ENCODE measurements at regions not wholly inside any gene's neighbourhood (a gene's known extent, or its start where the extent isn't known, plus 50 kb on each side); places are given as distances from the start of the nearest gene placed in this dataset.

- DNase-seq: no peak
Measured at GRCh38 chr4:153034681-153035080, 98.6 kb downstream of the FHDC1 start.

GRCh38 chr4:153036931-153037482 lies 100.9 kb downstream of the FHDC1 start:
- no peak for DNase-seq

- DNase-seq: no peak
Measured at GRCh38 chr4:153038623-153039311, 102.6 kb downstream of the FHDC1 start.

GRCh38 chr4:153039542-153040185 lies 103.5 kb downstream of the FHDC1 start:
- no peak for DNase-seq

- no peak for DNase-seq
Measured at GRCh38 chr4:153040677-153041076, 104.6 kb downstream of the FHDC1 start.

- DNase-seq: no peak
Measured at GRCh38 chr4:153044036-153044435, 107.9 kb downstream of the FHDC1 start.

- DNase-seq: no peak
Measured at GRCh38 chr4:153045111-153045982, 109.2 kb downstream of the FHDC1 start.

- no peak for DNase-seq
Measured at GRCh38 chr4:153058671-153059060, 122.5 kb downstream of the FHDC1 start.

- no peak for DNase-seq
Measured at GRCh38 chr4:153060196-153060595, 124.1 kb downstream of the FHDC1 start.

GRCh38 chr4:153061971-153062370 lies 125.8 kb downstream of the FHDC1 start:
- DNase-seq: no peak

- no peak for DNase-seq
Measured at GRCh38 chr4:153062652-153063168, 126.6 kb downstream of the FHDC1 start.

- DNase-seq: no peak
Measured at GRCh38 chr4:153063490-153063889, 127.4 kb downstream of the FHDC1 start.

- no peak for DNase-seq
Measured at GRCh38 chr4:153064571-153064970, 128.4 kb downstream of the FHDC1 start.

GRCh38 chr4:153065276-153065675 lies 129.2 kb downstream of the FHDC1 start:
- DNase-seq: no peak

- peak in 1 of 3 donors; percentile 7 for DNase-seq
Measured at GRCh38 chr4:153067376-153067775, 131.3 kb downstream of the FHDC1 start.

- no peak for DNase-seq
Measured at GRCh38 chr4:153068751-153069150, 132.6 kb downstream of the FHDC1 start.

- DNase-seq: no peak
Measured at GRCh38 chr4:153071958-153072598, 132.2 kb upstream of the TRIM2 start.

GRCh38 chr4:153072661-153073060 lies 131.6 kb upstream of the TRIM2 start:
- no peak for DNase-seq

GRCh38 chr4:153074486-153074885 lies 129.8 kb upstream of the TRIM2 start:
- DNase-seq: no peak

- DNase-seq: no peak
Measured at GRCh38 chr4:153074936-153075630, 129.2 kb upstream of the TRIM2 start.
